RWPE2 (cell line): ENCODE measurements at regions not wholly inside any gene's neighbourhood (a gene's known extent, or its start where the extent isn't known, plus 50 kb on each side); places are given as distances from the start of the nearest gene placed in this dataset.
A peak's percentile ranks its signal among the peaks of the same experiment; 100 is the strongest.
"Not testable (repeated sequence)": the region's sequence is repeated elsewhere in the genome, so short reads cannot be mapped to it uniquely, and the experiment has no call there.

ENCODE experiments used
- ATAC-seq: fragments of 200-7000 bp; cut with Tn5 transposase; 3 replicates; pipeline ENCODE4 v1.9.1; 2021; ENCODE audit warnings: low read depth
- DNase-seq: peaks from one replicate; pipeline ENCODE4 v3.0.0-alpha.2; 2020; ENCODE audit warnings: low spot score
- H3K27ac ChIP-seq: fragments of 450-650 bp; 2 replicates; pipeline ENCODE4 v1.5.1; 2017; ENCODE audit warnings: mild to moderate bottlenecking; ENCODE audit not compliant: poor library complexity, severe bottlenecking
- H3K27me3 ChIP-seq: fragments of 250-450 bp; sonication (Bioruptor Pico); 2 replicates; pipeline ENCODE4 v1.5.1; 2021; ENCODE audit warnings: mild to moderate bottlenecking, moderate library complexity; ENCODE audit not compliant: insufficient read depth, poor library complexity, severe bottlenecking
- H3K36me3 ChIP-seq: fragments of 250-450 bp; sonication (Bioruptor Pico); 2 replicates; pipeline ENCODE4 v1.5.1; 2020; ENCODE audit warnings: low read depth, mild to moderate bottlenecking, moderate library complexity
- H3K4me1 ChIP-seq: fragments of 250-450 bp; sonication (Bioruptor Pico); 2 replicates; pipeline ENCODE4 v1.5.1; 2021; ENCODE audit warnings: mild to moderate bottlenecking, moderate library complexity; ENCODE audit not compliant: insufficient read depth, poor library complexity, severe bottlenecking
- H3K4me3 ChIP-seq: fragments of 250-450 bp; sonication (Bioruptor Pico); 2 replicates; pipeline ENCODE4 v1.5.1; 2021; ENCODE audit warnings: mild to moderate bottlenecking, moderate library complexity; ENCODE audit not compliant: severe bottlenecking
- H3K9me3 ChIP-seq: fragments of 250-450 bp; sonication (Bioruptor Pico); 2 replicates; pipeline ENCODE4 v1.5.1; 2021; ENCODE audit warnings: mild to moderate bottlenecking, moderate library complexity; ENCODE audit not compliant: severe bottlenecking
- TF ChIP-seq, protein P1 (sequence below): fragments of 450-650 bp; IDR thresholded peaks from one replicate; pipeline ENCODE4 v1.5.1; 2017; ENCODE audit warnings: mild to moderate bottlenecking, moderate library complexity; ENCODE audit not compliant: poor library complexity, severe bottlenecking

GRCh38 chr3:35262406-35262805, 376.9 kb upstream of the ARPP21 start:
- no peaks in the 10 kb centered on the region for H3K9me3 ChIP-seq
- H3K27me3 ChIP-seq: no peaks in the 10 kb centered on the region
- no peak overlapping the region for H3K27ac ChIP-seq
- no peaks in the 10 kb centered on the region for H3K4me1 ChIP-seq
- TF ChIP-seq, protein P1, sequence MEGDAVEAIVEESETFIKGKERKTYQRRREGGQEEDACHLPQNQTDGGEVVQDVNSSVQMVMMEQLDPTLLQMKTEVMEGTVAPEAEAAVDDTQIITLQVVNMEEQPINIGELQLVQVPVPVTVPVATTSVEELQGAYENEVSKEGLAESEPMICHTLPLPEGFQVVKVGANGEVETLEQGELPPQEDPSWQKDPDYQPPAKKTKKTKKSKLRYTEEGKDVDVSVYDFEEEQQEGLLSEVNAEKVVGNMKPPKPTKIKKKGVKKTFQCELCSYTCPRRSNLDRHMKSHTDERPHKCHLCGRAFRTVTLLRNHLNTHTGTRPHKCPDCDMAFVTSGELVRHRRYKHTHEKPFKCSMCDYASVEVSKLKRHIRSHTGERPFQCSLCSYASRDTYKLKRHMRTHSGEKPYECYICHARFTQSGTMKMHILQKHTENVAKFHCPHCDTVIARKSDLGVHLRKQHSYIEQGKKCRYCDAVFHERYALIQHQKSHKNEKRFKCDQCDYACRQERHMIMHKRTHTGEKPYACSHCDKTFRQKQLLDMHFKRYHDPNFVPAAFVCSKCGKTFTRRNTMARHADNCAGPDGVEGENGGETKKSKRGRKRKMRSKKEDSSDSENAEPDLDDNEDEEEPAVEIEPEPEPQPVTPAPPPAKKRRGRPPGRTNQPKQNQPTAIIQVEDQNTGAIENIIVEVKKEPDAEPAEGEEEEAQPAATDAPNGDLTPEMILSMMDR: no peak
- DNase-seq (no peak), ATAC-seq (no peak)
- H3K4me3 ChIP-seq: no peak overlapping the region
- H3K36me3 ChIP-seq: no peaks in the 10 kb centered on the region

DNA sequence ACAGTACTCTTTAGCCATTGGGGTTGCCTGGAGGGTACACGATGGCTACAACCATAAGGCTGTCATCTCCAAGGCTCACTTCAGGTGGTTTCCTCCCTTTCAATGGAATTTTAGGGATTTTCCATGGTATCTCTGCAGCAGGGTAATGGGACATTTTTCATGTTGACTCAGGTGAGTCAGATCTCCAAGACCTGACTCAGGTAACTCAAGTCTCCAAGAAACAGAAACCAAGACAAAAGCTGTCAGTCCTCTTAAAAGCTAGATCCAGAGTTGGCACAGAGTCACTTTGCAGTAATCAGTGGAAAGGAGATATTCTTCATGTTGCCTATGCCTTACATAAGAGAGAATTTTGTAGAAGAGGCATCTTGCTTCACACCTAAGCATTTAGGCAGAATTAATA, 375.8 kb upstream of the ARPP21 start:
- DNase-seq (no peak), ATAC-seq (peak; percentile 17; the same call in 1 of the 3 replicates)
- TF ChIP-seq, protein P1: no peak
- Histone ChIP-seq H3K9me3 (no peaks in the 10 kb centered on the region), H3K27ac (no peak overlapping the region), H3K4me1 (no peaks in the 10 kb centered on the region), H3K27me3 (no peaks in the 10 kb centered on the region), H3K4me3 (no peak overlapping the region), H3K36me3 (no peaks in the 10 kb centered on the region)

GRCh38 chr3:35266065-35266464, 373.3 kb upstream of the ARPP21 start:
- not testable (repeated sequence) for H3K4me1 ChIP-seq, H3K4me3 ChIP-seq, H3K27ac ChIP-seq, ATAC-seq, H3K9me3 ChIP-seq, DNase-seq, H3K27me3 ChIP-seq, H3K36me3 ChIP-seq

DNA sequence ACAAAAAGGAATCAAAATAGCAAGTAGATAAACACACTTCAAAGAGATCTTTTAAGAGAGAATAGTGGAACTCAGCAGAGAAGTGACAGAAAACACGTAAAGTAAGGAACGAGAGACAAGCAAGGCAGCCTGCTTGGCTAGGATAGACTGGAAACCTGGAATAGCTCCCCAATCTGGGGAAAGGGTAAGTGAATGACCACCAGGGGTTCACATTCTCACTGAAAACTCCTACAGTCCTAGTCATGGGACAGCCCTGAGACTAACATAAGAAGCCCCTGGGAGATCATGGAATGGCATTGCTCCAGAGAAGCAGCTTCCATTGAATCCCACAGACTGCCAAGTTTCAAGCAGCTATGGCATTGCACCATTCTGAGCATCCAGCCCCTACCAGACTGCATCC, 363.6 kb upstream of the ARPP21 start:
- ATAC-seq: no peak

GRCh38 chr3:35276568-35276967, 362.8 kb upstream of the ARPP21 start:
- no peaks in the 10 kb centered on the region for H3K27me3 ChIP-seq
- TF ChIP-seq, protein P1: no peak

More for the DNA sequence above, 363.6 kb upstream of the ARPP21 start:
- H3K4me1 ChIP-seq: no peaks in the 10 kb centered on the region
- H3K4me3 ChIP-seq: no peak overlapping the region
- H3K27ac ChIP-seq: no peak overlapping the region
- H3K27me3 ChIP-seq: no peaks in the 10 kb centered on the region
- no peaks in the 10 kb centered on the region for H3K36me3 ChIP-seq
- H3K9me3 ChIP-seq: no peaks in the 10 kb centered on the region
- TF ChIP-seq, protein P1: no peak
- no peak for DNase-seq

More at GRCh38 chr3:35276568-35276967, 362.8 kb upstream of the ARPP21 start:
- Histone ChIP-seq H3K36me3 (no peaks in the 10 kb centered on the region), H3K4me1 (no peaks in the 10 kb centered on the region), H3K4me3 (no peak overlapping the region), H3K27ac (no peak overlapping the region), H3K9me3 (no peaks in the 10 kb centered on the region)
- ATAC-seq: no peak
- DNase-seq: no peak
